HCT116 (cell line): ENCODE measurements at regions not wholly inside any gene's neighbourhood (a gene's known extent, or its start where the extent isn't known, plus 50 kb on each side); places are given as distances from the start of the nearest gene placed in this dataset.

Experiments used
- ATAC-seq: fragments of 200-7000 bp; cut with Tn5 transposase; 2 replicates; pipeline ENCODE4 v1.9.1; 2020; ENCODE audit warnings: mild to moderate bottlenecking, moderate library complexity
- BruUV-seq: library from RNA; stranded (reverse); fragments of 400-500 nt; replicated peaks from 2 replicates; lab custom pipeline; 2021; lab: Mats Ljungman, UMichigan
- CTCF ChIA-PET: fragments of 300-600 bp; sonication (Branson Sonifier 250); formaldehyde crosslinking; loops from one replicate; lab custom pipeline; 2021; ENCODE audit warnings: antibody characterized with exemption; lab: Charles Lee
- POLR2A ChIA-PET: fragments of 300-600, 350-600 bp; sonication (Branson Sonifier 250); formaldehyde crosslinking; loops from one replicate; lab custom pipeline; 2021; ENCODE audit warnings: antibody characterized with exemption; lab: Charles Lee
- RAD21 ChIA-PET, 2 experiments: fragments of 300-600 bp; sonication (Branson Sonifier 250); formaldehyde crosslinking; loops; one replicate each; lab custom pipeline; 2023; ENCODE audit warnings: low total read pairs in 2 of 2; ENCODE audit not compliant: uncharacterized antibody in 2 of 2, unreplicated experiment in 2 of 2, low non-redundant PET in 1 of 2; lab: Charles Lee
- DNase-seq: peaks from one replicate; pipeline ENCODE4 v3.0.0-alpha.2; 2010; ENCODE audit warnings: low read depth, low spot score
- H2AFZ ChIP-seq: fragments of 200-600 bp; shearing (Covaris generic), sonication (generic); 2 replicates; pipeline ENCODE4 v1.6.1; 2017; ENCODE audit warnings: low read depth, mixed run types, mixed read lengths, antibody characterized with exemption, low read length; ENCODE audit not compliant: poor library complexity, severe bottlenecking
- H3K27ac ChIP-seq: 2 replicates; pipeline ENCODE4 v1.5.1; 2012; ENCODE audit warnings: low read depth, low read length
- H3K27me3 ChIP-seq: fragments of 200-600 bp; sonication (generic); 2 replicates; pipeline ENCODE4 v1.6.1; 2016; ENCODE audit warnings: mixed run types, low read length, mixed read lengths; ENCODE audit not compliant: insufficient read depth
- H3K36me3 ChIP-seq, 2 experiments: fragments of 200-500 bp in 1 of 2; fragments of 200-600 bp in 1 of 2; sonication (Bioruptor generic) in 1 of 2; sonication (generic) in 1 of 2; 2 replicates each; pipeline versions ENCODE4 v1.5.1 to v1.6.1; 2014 to 2016; ENCODE audit warnings: low read length in 2 of 2, inconsistent platforms in 1 of 2, mixed read lengths in 1 of 2, mixed run types in 1 of 2; ENCODE audit not compliant: insufficient read depth in 2 of 2, control insufficient read depth in 1 of 2
- H3K4me1 ChIP-seq, 2 experiments: fragments of 200-600 bp in 1 of 2; sonication (generic) in 1 of 2; 2 replicates each; pipeline versions ENCODE4 v1.5.1 to v1.6.1; 2012 to 2017; ENCODE audit warnings: low read length in 2 of 2, inconsistent platforms in 1 of 2, mild to moderate bottlenecking in 1 of 2, mixed read lengths in 1 of 2, mixed run types in 1 of 2, moderate library complexity in 1 of 2; ENCODE audit not compliant: insufficient read depth in 2 of 2, control insufficient read depth in 1 of 2
- H3K4me2 ChIP-seq: fragments of 200-600 bp; sonication (generic); 2 replicates; pipeline ENCODE4 v1.6.1; 2017; ENCODE audit warnings: mixed run types, low read length, mixed read lengths
- H3K4me3 ChIP-seq, 2 experiments: fragments of 200-600 bp in 1 of 2; sonication (generic) in 1 of 2; replicated peaks in 1 of 2; 2 replicates each; pipeline ENCODE4 v1.5.1; 2011 to 2016; ENCODE audit warnings: low read length in 2 of 2, control low read depth in 1 of 2, low read depth in 1 of 2, mild to moderate bottlenecking in 1 of 2, mixed read lengths in 1 of 2, mixed run types in 1 of 2
- H3K79me2 ChIP-seq: fragments of 200-600 bp; sonication (generic); 2 replicates; pipeline ENCODE4 v1.6.1; 2017; ENCODE audit warnings: mild to moderate bottlenecking, mixed run types, low read length, moderate library complexity, mixed read lengths; ENCODE audit not compliant: insufficient read depth
- H3K9ac ChIP-seq: fragments of 200-600 bp; sonication (generic); 2 replicates; pipeline ENCODE4 v1.6.1; 2016; ENCODE audit warnings: low read length, mixed read lengths
- H3K9me2 ChIP-seq: fragments of 200-600 bp; sonication (generic), shearing (Covaris generic); 2 replicates; pipeline ENCODE4 v1.6.1; 2017; ENCODE audit warnings: mixed run types, mild to moderate bottlenecking, moderate library complexity; ENCODE audit not compliant: insufficient read depth
- H3K9me3 ChIP-seq, 2 experiments: fragments of 200-500 bp in 1 of 2; fragments of 200-600 bp in 1 of 2; sonication (Bioruptor generic) in 1 of 2; sonication (generic) in 1 of 2; 2 replicates each; pipeline ENCODE4 v1.6.1; 2014 to 2017; ENCODE audit warnings: low read length in 2 of 2, mixed read lengths in 2 of 2, inconsistent platforms in 1 of 2, low read depth in 1 of 2, mild to moderate bottlenecking in 1 of 2, mixed run types in 1 of 2, moderate library complexity in 1 of 2; ENCODE audit not compliant: control insufficient read depth in 1 of 2, insufficient read depth in 1 of 2
- H4K20me1 ChIP-seq: fragments of 200-600 bp; sonication (generic), shearing (Covaris generic); 2 replicates; pipeline ENCODE4 v1.6.1; 2017; ENCODE audit warnings: mixed run types, mild to moderate bottlenecking, moderate library complexity; ENCODE audit not compliant: insufficient read depth
- CBX3 ChIP-seq: IDR thresholded peaks from 2 replicates; pipeline ENCODE4 v1.6.1; 2012; ENCODE audit warnings: low read depth
- EGR1 ChIP-seq: IDR thresholded peaks from 2 replicates; pipeline ENCODE4 v1.6.1; 2012; ENCODE audit warnings: low read depth
- ELF1 ChIP-seq: IDR thresholded peaks from 2 replicates; pipeline ENCODE4 v1.6.1; 2012; ENCODE audit warnings: low read depth, borderline replicate concordance
- EZH2 ChIP-seq: fragments of 200-600 bp; sonication (generic); IDR thresholded peaks from 2 replicates; pipeline ENCODE4 v1.6.1; 2017; ENCODE audit warnings: antibody characterized with exemption, mixed run types
- EZH2phosphoT487 ChIP-seq: fragments of 200-600 bp; IDR thresholded peaks from 2 replicates; pipeline ENCODE4 v1.6.1; 2018; ENCODE audit warnings: antibody characterized with exemption, borderline replicate concordance
- FOSL1 ChIP-seq: IDR thresholded peaks from 2 replicates; pipeline ENCODE4 v1.6.1; 2012; ENCODE audit warnings: low read depth
- JUND ChIP-seq: IDR thresholded peaks from 2 replicates; pipeline ENCODE4 v1.6.1; 2012
- MAX ChIP-seq: IDR thresholded peaks from 2 replicates; pipeline ENCODE4 v1.6.1; 2012
- POLR2A ChIP-seq: IDR thresholded peaks from 2 replicates; pipeline ENCODE4 v1.7.0; 2011; ENCODE audit warnings: borderline replicate concordance; ENCODE audit not compliant: insufficient read depth, insufficient read length; ENCODE audit errors: extremely low read depth
- POLR2AphosphoS5 ChIP-seq: IDR thresholded peaks from 2 replicates; pipeline ENCODE4 v1.6.1; 2011; ENCODE audit warnings: mild to moderate bottlenecking, low read depth, low read length, moderate library complexity
- RAD21 ChIP-seq: IDR thresholded peaks from 2 replicates; pipeline ENCODE4 v1.6.1; 2012; ENCODE audit warnings: low read depth, mild to moderate bottlenecking
- REST ChIP-seq: IDR thresholded peaks from 2 replicates; pipeline ENCODE4 v1.6.1; 2012; ENCODE audit warnings: low read depth
- SP1 ChIP-seq: IDR thresholded peaks from 2 replicates; pipeline ENCODE4 v1.6.1; 2012; ENCODE audit warnings: low read depth
- TCF7L2 ChIP-seq: IDR thresholded peaks from 2 replicates; pipeline ENCODE4 v1.7.0; 2011; ENCODE audit warnings: borderline replicate concordance, inconsistent platforms; ENCODE audit not compliant: insufficient read depth, insufficient read length; ENCODE audit errors: extremely low read depth
- YY1 ChIP-seq: IDR thresholded peaks from 2 replicates; pipeline ENCODE4 v1.6.1; 2011; ENCODE audit warnings: low read length, low read depth, moderate library complexity, mild to moderate bottlenecking; ENCODE audit not compliant: insufficient replicate concordance; ENCODE audit errors: extremely low read depth
- ZNF274 ChIP-seq: fragments of 200-500 bp; sonication (Bioruptor generic); IDR thresholded peaks from 2 replicates; pipeline ENCODE4 v1.6.1; 2014; ENCODE audit warnings: mild to moderate bottlenecking, low read depth, low read length, inconsistent platforms
- intact Hi-C: fragments of 100-400 bp; cut with micrococcal nuclease; formaldehyde crosslinking; loops from 2 replicates; pipeline ENCODE4 v1.10.0; 2022

GRCh38 chr4:125573786-125574185, 259.0 kb downstream of the FAT4 start:
- H3K9me2 ChIP-seq = no peaks in the 10 kb centered on the region
- H3K4me1 ChIP-seq = no peaks in the 10 kb centered on the region
- no peak overlapping the region for H3K9ac ChIP-seq
- H4K20me1 ChIP-seq = no peaks in the 10 kb centered on the region
- BruUV-seq = no TSS peak
- ChIA-PET CTCF (no interaction called here), RAD21 (no interaction called here), POLR2A (no interaction called here)
- ATAC-seq (no peak), DNase-seq (no peak)
- H3K36me3 ChIP-seq = no peaks in the 10 kb centered on the region
- no peak overlapping the region for H3K4me3 ChIP-seq
- H3K79me2 ChIP-seq = no peaks in the 10 kb centered on the region
- no peak overlapping the region for H2AFZ ChIP-seq
- intact Hi-C loops = no loop called here
- H3K4me2 ChIP-seq = no peak overlapping the region
- no peaks in the 10 kb centered on the region for H3K27me3 ChIP-seq
- H3K27ac ChIP-seq = no peak overlapping the region
- TF ChIP-seq MAX = no peak
- no peak for TF ChIP-seq EZH2phosphoT487
- H3K9me3 ChIP-seq = no peaks in the 10 kb centered on the region

- DNase-seq (no peak), ATAC-seq (no peak)
- intact Hi-C loops = no loop called here
- no peaks in the 10 kb centered on the region for H3K9me3 ChIP-seq
- H2AFZ ChIP-seq = no peak overlapping the region
- no peaks in the 10 kb centered on the region for H4K20me1 ChIP-seq
- no peak for TF ChIP-seq ZNF274
- TF ChIP-seq SP1 = no peak
- TF ChIP-seq YY1 = no peak
- no peak for TF ChIP-seq EGR1
- TF ChIP-seq TCF7L2 = no peak
- no peak for TF ChIP-seq POLR2AphosphoS5
- no peak for TF ChIP-seq CBX3
- TF ChIP-seq ELF1 = no peak
- no peak for TF ChIP-seq REST
- TF ChIP-seq POLR2A = no peak
- no peak for TF ChIP-seq FOSL1
- TF ChIP-seq EZH2phosphoT487 = no peak
- no peak for TF ChIP-seq JUND
- no peak for TF ChIP-seq EZH2
- TF ChIP-seq RAD21 = no peak
- no peaks in the 10 kb centered on the region for H3K79me2 ChIP-seq
- no peak overlapping the region for H3K9ac ChIP-seq
- no peaks in the 10 kb centered on the region for H3K27me3 ChIP-seq
- no peaks in the 10 kb centered on the region for H3K36me3 ChIP-seq
- ChIA-PET POLR2A (no interaction called here), RAD21 (no interaction called here), CTCF (no interaction called here)
- H3K4me1 ChIP-seq = no peaks in the 10 kb centered on the region
- H3K27ac ChIP-seq = no peak overlapping the region
- H3K4me2 ChIP-seq = no peak overlapping the region
- no TSS peak for BruUV-seq
- H3K4me3 ChIP-seq = no peak overlapping the region
- H3K9me2 ChIP-seq = no peaks in the 10 kb centered on the region
Observed at GRCh38 chr4:125582302-125582701, 267.5 kb downstream of the FAT4 start.
